ENCODE measurements at regions not wholly inside any gene's neighbourhood (a gene's known extent, or its start where the extent isn't known, plus 50 kb on each side); places are given as distances from the start of the nearest gene placed in this dataset.

DNA sequence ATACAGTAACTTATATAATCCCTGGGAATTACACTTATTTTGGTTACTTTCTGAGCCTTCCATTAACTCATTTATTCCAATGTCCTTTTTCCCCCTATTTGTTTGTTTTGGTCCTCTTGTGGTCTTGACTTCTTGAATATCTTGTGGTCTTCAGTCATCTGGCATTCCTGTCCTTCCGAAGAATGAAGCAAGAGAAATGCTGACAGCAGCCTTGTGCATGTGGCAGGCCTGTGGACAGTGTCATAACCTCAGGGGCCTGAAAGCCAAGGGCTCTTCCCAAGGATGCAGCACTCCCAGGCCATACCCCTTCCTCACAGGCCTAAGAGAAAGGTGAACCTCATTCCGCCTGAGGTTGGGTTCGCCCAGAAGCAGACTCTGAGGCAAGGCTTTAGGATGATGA is 470.2 kb downstream of the DISC1 start:
- Mint-ChIP-seq H3K36me3 (peaks cover 31% of the 10 kb centered on the region), H3K27ac (no peak overlapping the region), H3K4me3 (no peak overlapping the region), H3K4me1 (peaks cover 4% of the 10 kb centered on the region; the same call in 1 of the 2 replicates), H3K27me3 (ENCODE audit: low read depth) (peaks cover 22% of the 10 kb centered on the region), H3K9me3 (peaks cover 32% of the 10 kb centered on the region)
- no peak for ATAC-seq
- TF ChIP-seq HMGA2 (CRISPR knock-in tag; IDR thresholded peaks at IDR 0.05) (no peak), ZNF263 (CRISPR knock-in tag; IDR thresholded peaks at IDR 0.05; ENCODE audit: low read depth) (no peak), SP1 (CRISPR knock-in tag; conservative IDR thresholded peaks at IDR 0.05) (no peak), TEAD4 (CRISPR knock-in tag; IDR thresholded peaks at IDR 0.05) (no peak), SOX15 (CRISPR knock-in tag; IDR thresholded peaks at IDR 0.05) (no peak), PRRX2 (CRISPR knock-in tag; IDR thresholded peaks at IDR 0.05) (no peak), GABPB1 (CRISPR knock-in tag; IDR thresholded peaks at IDR 0.05) (no peak), RELA (CRISPR knock-in tag; IDR thresholded peaks at IDR 0.05; ENCODE audit: borderline replicate concordance) (no peak), MYBL2 (CRISPR knock-in tag; IDR thresholded peaks at IDR 0.05) (no peak), CREB1 (CRISPR knock-in tag; IDR thresholded peaks at IDR 0.05) (no peak), NR1H2 (CRISPR knock-in tag; IDR thresholded peaks at IDR 0.05) (no peak), ZNF671 (CRISPR knock-in tag; IDR thresholded peaks at IDR 0.05) (no peak), ATF1 (CRISPR knock-in tag; IDR thresholded peaks at IDR 0.05) (no peak), ZNF423 (CRISPR knock-in tag; IDR thresholded peaks at IDR 0.05) (no peak)
- TF ChIP-seq, protein P1, sequence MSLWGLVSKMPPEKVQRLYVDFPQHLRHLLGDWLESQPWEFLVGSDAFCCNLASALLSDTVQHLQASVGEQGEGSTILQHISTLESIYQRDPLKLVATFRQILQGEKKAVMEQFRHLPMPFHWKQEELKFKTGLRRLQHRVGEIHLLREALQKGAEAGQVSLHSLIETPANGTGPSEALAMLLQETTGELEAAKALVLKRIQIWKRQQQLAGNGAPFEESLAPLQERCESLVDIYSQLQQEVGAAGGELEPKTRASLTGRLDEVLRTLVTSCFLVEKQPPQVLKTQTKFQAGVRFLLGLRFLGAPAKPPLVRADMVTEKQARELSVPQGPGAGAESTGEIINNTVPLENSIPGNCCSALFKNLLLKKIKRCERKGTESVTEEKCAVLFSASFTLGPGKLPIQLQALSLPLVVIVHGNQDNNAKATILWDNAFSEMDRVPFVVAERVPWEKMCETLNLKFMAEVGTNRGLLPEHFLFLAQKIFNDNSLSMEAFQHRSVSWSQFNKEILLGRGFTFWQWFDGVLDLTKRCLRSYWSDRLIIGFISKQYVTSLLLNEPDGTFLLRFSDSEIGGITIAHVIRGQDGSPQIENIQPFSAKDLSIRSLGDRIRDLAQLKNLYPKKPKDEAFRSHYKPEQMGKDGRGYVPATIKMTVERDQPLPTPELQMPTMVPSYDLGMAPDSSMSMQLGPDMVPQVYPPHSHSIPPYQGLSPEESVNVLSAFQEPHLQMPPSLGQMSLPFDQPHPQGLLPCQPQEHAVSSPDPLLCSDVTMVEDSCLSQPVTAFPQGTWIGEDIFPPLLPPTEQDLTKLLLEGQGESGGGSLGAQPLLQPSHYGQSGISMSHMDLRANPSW (CRISPR knock-in tag; conservative IDR thresholded peaks at IDR 0.05; ENCODE audit: low read depth): no peak
- TF ChIP-seq, protein P2, sequence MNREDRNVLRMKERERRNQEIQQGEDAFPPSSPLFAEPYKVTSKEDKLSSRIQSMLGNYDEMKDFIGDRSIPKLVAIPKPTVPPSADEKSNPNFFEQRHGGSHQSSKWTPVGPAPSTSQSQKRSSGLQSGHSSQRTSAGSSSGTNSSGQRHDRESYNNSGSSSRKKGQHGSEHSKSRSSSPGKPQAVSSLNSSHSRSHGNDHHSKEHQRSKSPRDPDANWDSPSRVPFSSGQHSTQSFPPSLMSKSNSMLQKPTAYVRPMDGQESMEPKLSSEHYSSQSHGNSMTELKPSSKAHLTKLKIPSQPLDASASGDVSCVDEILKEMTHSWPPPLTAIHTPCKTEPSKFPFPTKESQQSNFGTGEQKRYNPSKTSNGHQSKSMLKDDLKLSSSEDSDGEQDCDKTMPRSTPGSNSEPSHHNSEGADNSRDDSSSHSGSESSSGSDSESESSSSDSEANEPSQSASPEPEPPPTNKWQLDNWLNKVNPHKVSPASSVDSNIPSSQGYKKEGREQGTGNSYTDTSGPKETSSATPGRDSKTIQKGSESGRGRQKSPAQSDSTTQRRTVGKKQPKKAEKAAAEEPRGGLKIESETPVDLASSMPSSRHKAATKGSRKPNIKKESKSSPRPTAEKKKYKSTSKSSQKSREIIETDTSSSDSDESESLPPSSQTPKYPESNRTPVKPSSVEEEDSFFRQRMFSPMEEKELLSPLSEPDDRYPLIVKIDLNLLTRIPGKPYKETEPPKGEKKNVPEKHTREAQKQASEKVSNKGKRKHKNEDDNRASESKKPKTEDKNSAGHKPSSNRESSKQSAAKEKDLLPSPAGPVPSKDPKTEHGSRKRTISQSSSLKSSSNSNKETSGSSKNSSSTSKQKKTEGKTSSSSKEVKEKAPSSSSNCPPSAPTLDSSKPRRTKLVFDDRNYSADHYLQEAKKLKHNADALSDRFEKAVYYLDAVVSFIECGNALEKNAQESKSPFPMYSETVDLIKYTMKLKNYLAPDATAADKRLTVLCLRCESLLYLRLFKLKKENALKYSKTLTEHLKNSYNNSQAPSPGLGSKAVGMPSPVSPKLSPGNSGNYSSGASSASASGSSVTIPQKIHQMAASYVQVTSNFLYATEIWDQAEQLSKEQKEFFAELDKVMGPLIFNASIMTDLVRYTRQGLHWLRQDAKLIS (CRISPR knock-in tag; IDR thresholded peaks at IDR 0.05; ENCODE audit: borderline replicate concordance): no peak
- TF ChIP-seq, protein P3, sequence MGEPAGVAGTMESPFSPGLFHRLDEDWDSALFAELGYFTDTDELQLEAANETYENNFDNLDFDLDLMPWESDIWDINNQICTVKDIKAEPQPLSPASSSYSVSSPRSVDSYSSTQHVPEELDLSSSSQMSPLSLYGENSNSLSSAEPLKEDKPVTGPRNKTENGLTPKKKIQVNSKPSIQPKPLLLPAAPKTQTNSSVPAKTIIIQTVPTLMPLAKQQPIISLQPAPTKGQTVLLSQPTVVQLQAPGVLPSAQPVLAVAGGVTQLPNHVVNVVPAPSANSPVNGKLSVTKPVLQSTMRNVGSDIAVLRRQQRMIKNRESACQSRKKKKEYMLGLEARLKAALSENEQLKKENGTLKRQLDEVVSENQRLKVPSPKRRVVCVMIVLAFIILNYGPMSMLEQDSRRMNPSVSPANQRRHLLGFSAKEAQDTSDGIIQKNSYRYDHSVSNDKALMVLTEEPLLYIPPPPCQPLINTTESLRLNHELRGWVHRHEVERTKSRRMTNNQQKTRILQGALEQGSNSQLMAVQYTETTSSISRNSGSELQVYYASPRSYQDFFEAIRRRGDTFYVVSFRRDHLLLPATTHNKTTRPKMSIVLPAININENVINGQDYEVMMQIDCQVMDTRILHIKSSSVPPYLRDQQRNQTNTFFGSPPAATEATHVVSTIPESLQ (CRISPR knock-in tag; IDR thresholded peaks at IDR 0.05): no peak
- TF ChIP-seq, protein P4, sequence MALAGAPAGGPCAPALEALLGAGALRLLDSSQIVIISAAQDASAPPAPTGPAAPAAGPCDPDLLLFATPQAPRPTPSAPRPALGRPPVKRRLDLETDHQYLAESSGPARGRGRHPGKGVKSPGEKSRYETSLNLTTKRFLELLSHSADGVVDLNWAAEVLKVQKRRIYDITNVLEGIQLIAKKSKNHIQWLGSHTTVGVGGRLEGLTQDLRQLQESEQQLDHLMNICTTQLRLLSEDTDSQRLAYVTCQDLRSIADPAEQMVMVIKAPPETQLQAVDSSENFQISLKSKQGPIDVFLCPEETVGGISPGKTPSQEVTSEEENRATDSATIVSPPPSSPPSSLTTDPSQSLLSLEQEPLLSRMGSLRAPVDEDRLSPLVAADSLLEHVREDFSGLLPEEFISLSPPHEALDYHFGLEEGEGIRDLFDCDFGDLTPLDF (CRISPR knock-in tag; IDR thresholded peaks at IDR 0.05): no peak
- ChIA-PET POLR2A (no interaction called here), CTCF (interaction anchor here (1.3 kb wide), 1 partner anchor 113 kb away, joined by 3 read pairs; no protein-coding TSS in a partner anchor)
- no peak for DNase-seq (ENCODE audit: low spot score)
